CD4-positive, alpha-beta T cell treated with Interleukin-1 beta for 1 hour (primary cell): ENCODE measurements at regions not wholly inside any gene's neighbourhood (a gene's known extent, or its start where the extent isn't known, plus 50 kb on each side); places are given as distances from the start of the nearest gene placed in this dataset.
A peak's percentile ranks its signal among the peaks of the same experiment; 100 is the strongest.
"Not testable (repeated sequence)": the region's sequence is repeated elsewhere in the genome, so short reads cannot be mapped to it uniquely, and the experiment has no call there.

Source experiments
- DNase-seq, 2 donors: peaks; one replicate each; pipeline ENCODE4 v3.0.0-alpha.2; 2020 to 2022

- DNase-seq: peak in 1 of 2 donors; percentile 33
Observed at GRCh38 chr22:22759371-22759770, 115.0 kb downstream of the GGTLC2 start.

- no peak for DNase-seq
Observed at GRCh38 chr22:22759889-22760546, 115.6 kb downstream of the GGTLC2 start.

DNA sequence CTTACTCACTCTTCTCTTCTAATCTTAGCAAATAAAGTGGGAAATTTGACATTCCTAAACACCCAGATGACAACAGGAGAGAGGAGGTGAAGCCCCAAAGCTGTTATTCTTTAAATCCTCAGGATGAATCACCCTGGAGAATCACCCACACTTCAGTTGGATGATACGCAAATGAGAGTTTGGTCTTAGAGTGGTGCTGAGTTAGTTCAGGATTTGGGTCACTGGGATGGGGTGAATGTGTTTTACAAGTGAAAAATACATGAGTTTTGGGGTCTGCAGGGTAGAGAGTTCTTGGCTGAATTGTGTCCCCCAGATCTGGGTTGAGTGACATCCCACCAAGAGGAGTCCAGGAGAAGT, 117.2 kb downstream of the GGTLC2 start:
- no peak for DNase-seq

DNA sequence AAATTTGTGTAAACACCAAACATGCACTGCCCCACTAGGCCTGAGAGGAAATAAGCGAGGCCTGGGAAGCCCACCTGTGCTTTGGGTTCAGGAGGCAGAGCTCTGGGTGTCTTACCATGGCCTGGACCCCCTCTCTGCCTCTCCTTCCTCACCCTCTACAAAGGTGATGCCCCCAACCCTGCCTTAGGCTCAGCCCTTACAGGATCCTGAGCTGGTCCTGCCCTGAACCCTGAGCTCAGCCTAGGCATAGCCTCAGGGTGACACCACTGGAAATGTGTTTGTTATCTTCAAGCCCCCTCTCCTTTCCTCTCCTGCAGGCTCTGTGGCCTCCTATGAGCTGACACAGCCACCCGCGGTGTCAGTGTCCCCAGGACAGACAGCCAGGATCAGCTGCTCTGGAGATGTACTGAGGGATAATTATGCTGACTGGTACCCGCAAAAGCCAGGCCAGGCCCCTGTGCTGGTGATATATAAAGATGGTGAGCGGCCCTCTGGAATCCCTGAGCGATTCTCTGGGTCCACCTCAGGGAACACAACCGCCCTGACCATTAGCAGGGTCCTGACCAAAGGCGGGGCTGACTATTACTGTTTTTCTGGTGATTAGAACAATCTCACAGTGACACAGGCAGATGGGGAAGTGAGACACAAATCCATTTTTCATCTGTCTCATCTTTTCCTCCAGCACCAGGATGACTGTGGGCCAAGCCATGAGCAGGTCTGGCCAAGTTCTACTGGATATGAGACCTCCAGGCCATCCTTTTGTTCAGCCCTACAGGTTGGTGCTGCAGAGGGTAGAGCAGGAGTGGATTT, 117.8 kb downstream of the GGTLC2 start:
- no peak for DNase-seq

- DNase-seq: no peak
Observed at GRCh38 chr22:22763512-22763911, 119.1 kb downstream of the GGTLC2 start.

GRCh38 chr22:22764085-22764484, 119.7 kb downstream of the GGTLC2 start:
- DNase-seq: no peak

GRCh38 chr22:22767876-22768602, 119.6 kb upstream of the IGLL5 start:
- no peak for DNase-seq

GRCh38 chr22:22768885-22769284, 118.7 kb upstream of the IGLL5 start:
- no peak for DNase-seq

DNA sequence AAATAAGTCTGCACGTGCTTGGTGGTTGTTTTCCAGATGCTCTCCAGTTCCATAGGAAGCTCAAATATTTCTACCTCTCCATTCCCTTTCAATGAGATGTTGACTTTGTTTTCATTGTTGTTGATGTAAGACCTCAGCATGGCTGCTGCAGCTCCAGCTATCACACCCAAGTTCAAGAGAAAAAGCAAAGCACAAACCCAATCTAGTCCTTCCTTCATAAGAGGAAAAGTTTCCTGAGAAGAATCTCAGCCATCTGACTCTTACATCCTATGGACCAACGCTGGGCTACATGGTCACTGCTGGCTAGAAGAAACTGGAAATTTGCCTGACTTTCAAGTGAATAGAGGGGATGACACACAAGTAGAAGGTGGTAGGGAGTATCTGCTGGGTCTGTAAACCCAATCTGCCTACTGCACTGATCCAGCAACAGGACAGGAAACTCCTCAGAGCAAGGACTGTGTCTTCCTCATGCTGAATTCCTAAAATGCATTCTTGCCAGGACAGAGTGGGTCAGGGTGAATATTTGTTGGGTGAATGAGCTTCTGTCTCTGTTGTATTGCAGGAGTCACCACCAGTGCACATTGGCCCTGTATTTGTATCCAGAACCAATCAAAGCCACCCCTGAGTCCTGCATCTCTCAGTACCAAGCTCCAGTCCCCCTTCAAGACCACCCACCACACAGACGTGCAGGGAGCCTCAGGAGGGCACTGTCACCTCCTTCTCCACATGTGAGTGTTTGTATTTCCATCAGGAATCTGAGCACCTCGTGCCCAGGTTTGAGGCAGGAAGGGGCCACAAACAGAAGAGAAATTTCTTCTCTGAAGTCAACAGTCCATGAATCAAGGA, 118.0 kb upstream of the IGLL5 start:
- DNase-seq: no peak

DNA sequence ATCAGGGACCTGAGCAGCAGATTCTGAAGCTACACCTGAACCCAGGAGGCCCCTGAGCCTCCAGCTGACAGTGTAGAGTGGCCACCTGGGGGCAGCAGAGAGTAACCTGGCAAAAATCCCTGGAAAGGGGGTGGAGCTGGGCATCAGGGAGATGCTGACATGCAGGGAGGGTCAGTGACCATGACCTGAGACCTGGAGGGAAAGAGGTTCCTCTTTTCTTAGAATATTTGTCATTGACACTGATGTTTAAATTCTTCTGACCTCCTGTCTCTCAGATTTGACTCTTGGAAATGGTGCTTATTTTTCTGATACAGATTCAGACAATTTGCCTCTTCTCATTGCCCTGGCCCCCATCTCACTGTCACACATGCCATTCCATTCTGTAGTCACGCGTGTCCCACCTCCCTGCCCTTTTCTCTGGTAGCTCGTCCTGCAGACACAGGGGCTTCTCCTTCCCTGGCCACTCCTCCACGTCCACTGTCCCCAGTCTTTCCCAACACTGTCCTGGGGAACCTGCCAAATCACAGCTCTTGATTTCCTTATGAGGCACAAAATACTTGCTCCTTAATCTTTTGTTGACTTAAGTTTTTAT, 117.2 kb upstream of the IGLL5 start:
- DNase-seq: peak; percentile 48 to 51

DNA sequence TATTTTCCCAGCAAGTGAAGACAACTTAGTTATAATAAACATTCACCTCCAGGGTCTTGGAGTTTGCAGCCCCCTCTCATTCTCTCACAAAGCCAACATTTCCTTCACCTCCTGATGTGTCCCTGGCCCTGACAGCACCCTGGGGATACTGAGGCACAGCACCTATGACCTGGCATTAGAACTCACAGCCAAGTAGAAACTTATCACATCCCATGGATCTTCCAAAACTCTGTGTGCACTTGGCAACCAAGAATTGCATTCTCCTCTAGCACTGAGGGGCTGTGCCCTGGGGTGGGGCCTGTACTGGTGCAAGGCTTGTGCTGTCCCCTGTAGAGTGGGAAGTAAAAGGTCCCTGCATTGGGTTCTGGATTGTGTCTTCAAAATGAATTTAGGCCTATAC, 116.7 kb upstream of the IGLL5 start:
- DNase-seq: no peak

- DNase-seq: no peak
Observed at GRCh38 chr22:22771696-22772377, 115.8 kb upstream of the IGLL5 start.

- no peak for DNase-seq
Observed at GRCh38 chr22:22772396-22772795, 115.2 kb upstream of the IGLL5 start.

- no peak for DNase-seq
Observed at GRCh38 chr22:22772883-22773282, 114.7 kb upstream of the IGLL5 start.

GRCh38 chr22:22773427-22773826, 114.2 kb upstream of the IGLL5 start:
- no peak for DNase-seq

GRCh38 chr22:22773979-22774604, 113.5 kb upstream of the IGLL5 start:
- no peak for DNase-seq

DNA sequence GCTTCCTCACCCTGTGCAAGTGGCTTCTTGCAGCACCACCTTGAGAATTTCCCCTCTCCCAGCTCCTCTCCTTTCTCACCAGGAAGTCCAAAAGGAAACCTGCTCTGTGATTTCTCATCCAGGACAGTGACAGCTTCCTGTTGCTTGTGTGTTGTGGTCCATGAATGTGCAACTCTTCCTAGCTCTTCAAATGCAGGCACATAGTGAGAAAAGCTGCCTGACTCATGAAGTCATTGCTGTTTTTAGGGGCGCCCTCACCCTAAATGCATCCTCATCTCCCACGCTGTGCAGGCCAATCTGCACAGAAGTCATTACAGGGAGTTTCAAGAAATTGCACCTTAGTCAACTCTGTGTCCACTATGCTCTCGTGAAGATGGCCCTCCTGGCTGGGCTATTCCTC, 112.9 kb upstream of the IGLL5 start:
- DNase-seq: not testable (repeated sequence)

- DNase-seq: no peak
Observed at GRCh38 chr22:22776121-22776520, 111.5 kb upstream of the IGLL5 start.

DNA sequence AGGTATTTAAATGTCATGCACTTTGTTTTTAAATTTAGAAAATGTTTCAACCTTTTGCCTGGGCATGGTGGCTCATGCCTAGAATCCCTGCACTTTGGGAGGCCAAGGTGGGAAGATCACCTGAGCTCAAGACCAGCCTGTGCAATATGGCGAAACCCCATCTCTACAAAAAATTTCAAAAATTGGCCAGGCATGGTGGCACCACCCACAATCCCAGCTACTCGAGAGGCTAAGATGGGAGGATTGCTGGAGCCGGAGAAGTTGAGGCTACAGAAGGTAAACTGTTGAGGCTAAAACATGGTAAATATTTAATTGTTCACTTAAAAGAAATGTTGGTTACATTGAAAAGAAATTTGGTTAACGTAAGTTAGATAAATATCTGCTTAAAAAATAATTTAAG, 108.4 kb upstream of the IGLL5 start:
- DNase-seq: no peak

DNA sequence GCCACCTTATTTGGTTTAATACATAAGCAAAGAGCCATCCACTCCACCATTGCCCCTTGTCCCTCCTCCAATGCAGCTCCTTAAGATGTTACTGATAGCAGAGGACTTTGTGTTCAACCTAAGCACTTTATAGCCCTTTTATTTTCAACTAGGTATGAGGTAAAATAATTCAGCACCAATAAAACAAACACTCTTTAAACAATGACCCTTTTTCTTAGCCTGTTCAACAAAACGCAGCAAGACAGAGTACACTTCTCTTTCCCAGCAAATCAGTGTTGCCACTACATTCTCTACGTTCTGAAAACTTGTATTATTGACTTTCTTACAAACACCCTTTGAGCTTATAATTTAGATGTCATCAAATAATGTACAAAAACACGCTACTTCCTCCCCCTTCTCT, 104.0 kb upstream of the IGLL5 start:
- no peak for DNase-seq

DNA sequence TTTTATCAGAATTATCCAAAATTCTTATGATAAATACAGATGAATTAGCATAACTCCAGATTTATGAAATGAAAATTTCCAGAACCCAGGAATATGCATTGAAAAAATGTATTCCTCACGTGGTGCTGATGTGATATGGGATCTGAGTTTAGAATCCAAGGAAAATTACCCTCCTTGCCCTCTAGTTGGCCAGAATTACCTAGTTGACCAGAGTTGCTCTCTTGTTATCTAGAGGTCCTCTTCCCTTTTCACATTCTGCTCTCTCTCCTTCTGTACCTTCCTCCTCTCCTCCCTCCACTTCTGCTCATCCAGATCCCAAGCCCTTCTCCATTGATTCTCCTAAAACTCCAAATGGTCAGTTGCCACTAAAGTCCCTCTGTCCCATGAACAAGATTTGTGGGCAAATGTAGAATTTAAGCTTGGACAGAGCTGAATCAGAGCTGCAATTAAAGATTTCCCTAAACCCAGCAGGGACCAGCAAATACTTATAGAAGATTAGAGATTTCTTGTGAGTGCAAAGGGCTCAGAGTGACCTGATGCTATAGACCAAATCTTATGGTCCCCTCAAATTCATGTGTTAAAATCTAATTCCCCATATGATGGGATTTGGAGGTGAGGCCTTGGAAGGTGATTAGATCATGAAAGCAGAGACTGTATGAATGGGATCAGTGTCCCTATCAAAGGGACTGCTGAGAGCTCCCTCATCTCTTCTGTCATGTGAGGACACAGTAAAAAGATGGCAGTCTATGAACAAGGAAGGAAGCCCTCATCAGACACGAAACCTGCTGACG, 103.2 kb upstream of the IGLL5 start:
- no peak for DNase-seq
